GM12878 (cell line): ENCODE measurements at regions not wholly inside any gene's neighbourhood (a gene's known extent, or its start where the extent isn't known, plus 50 kb on each side); places are given as distances from the start of the nearest gene placed in this dataset.
A peak's percentile ranks its signal among the peaks of the same experiment; 100 is the strongest.

Experiments
- ATF7 ChIP-seq: fragments of 450-650 bp; IDR thresholded peaks from 2 replicates; pipeline ENCODE4 v1.6.1; 2016; ENCODE audit warnings: low read depth, mild to moderate bottlenecking
- BCL3 ChIP-seq: IDR thresholded peaks from 2 replicates; pipeline ENCODE4 v1.6.1; 2011; ENCODE audit warnings: borderline replicate concordance, low read depth, mild to moderate bottlenecking, moderate library complexity, low read length; ENCODE audit not compliant: insufficient read depth, poor library complexity, severe bottlenecking
- JUNB ChIP-seq: IDR thresholded peaks from 2 replicates; pipeline ENCODE4 v1.6.1; 2016; ENCODE audit warnings: antibody characterized with exemption, mild to moderate bottlenecking
- MEF2A ChIP-seq: IDR thresholded peaks from 2 replicates; pipeline ENCODE4 v1.6.1; 2011; ENCODE audit warnings: low read depth, mild to moderate bottlenecking, low read length, moderate library complexity; ENCODE audit not compliant: insufficient read depth
- MEF2B ChIP-seq: fragments of 450-650 bp; IDR thresholded peaks from 2 replicates; pipeline ENCODE4 v1.6.1; 2018; ENCODE audit warnings: mild to moderate bottlenecking, moderate library complexity; ENCODE audit not compliant: partially characterized antibody, poor library complexity, severe bottlenecking
- MTA2 ChIP-seq: fragments of 450-650 bp; IDR thresholded peaks from 2 replicates; pipeline ENCODE4 v1.6.1; 2016; ENCODE audit warnings: low read depth, mild to moderate bottlenecking, moderate library complexity
- NR2F1 ChIP-seq: fragments of 450-650 bp; conservative IDR thresholded peaks from 2 replicates; pipeline ENCODE4 v1.6.1; 2017; ENCODE audit warnings: mild to moderate bottlenecking
- PBX3 ChIP-seq: IDR thresholded peaks from 2 replicates; pipeline ENCODE4 v1.6.1; 2011; ENCODE audit warnings: mild to moderate bottlenecking, low read depth, low read length, moderate library complexity; ENCODE audit not compliant: insufficient replicate concordance
- POU2F2 ChIP-seq: IDR thresholded peaks from 3 replicates; pipeline ENCODE4 v1.6.1; 2011; ENCODE audit warnings: low read depth, mild to moderate bottlenecking, low read length, borderline replicate concordance
- RUNX3 ChIP-seq: IDR thresholded peaks from 2 replicates; pipeline ENCODE4 v1.6.1; 2012; ENCODE audit warnings: low read length, inconsistent platforms
- STAT3 ChIP-seq: IDR thresholded peaks from 2 replicates; pipeline ENCODE4 v1.6.1; 2011; ENCODE audit warnings: low read depth, low read length, improper control_type of control experiment
- YBX1 ChIP-seq: fragments of 450-650 bp; IDR thresholded peaks from 2 replicates; pipeline ENCODE4 v1.6.1; 2016; ENCODE audit warnings: antibody characterized with exemption

- TF ChIP-seq POU2F2 (no peak), JUNB (peak; percentile 100), YBX1 (no peak), NR2F1 (no peak), MEF2A (peak; percentile 79), STAT3 (no peak), RUNX3 (peak; percentile 25; the same call in 1 of the 2 replicates), MTA2 (peak; percentile 56), MEF2B (peak; percentile 35), BCL3 (no peak), ATF7 (peak; percentile 91), PBX3 (no peak)
- TF ChIP-seq, all 136 proteins: peak for 24
These were observed 61.1 kb downstream of the DIPK2A start (continued) for GRCh38 chr3:144032531-144033239.
